Loucy (cell line): ENCODE measurements at regions not wholly inside any gene's neighbourhood (a gene's known extent, or its start where the extent isn't known, plus 50 kb on each side); places are given as distances from the start of the nearest gene placed in this dataset.

ENCODE experiments used
- EZH2phosphoT487 ChIP-seq: fragments of 200-600 bp; IDR thresholded peaks from 2 replicates; pipeline ENCODE4 v1.6.1; 2018; ENCODE audit warnings: antibody characterized with exemption, mild to moderate bottlenecking, moderate library complexity, borderline replicate concordance
- TF ChIP-seq, protein P1 (sequence below): fragments of 200-600 bp; sonication (generic); conservative IDR thresholded peaks from 2 replicates; pipeline ENCODE4 v1.5.1; 2014; ENCODE audit warnings: mild to moderate bottlenecking, antibody characterized with exemption, low read length

DNA sequence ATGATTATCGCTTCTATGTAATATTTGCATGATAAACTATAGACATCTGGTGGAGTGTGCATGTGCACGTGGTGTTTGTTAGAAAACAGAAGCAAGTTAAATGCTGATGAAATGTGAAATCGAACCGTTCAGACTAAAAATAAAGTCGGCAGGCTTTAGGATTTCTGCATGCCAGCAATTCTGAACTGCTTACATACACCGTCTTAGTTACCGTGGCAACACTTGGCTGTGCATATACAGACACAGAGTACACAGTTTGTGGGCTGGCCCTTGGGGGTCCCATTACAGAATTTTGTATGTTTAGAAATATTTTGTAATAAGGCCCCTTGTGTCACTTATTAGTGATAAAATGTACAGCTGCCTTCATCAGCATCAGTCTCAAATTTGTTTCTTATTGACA is 605.5 kb downstream of the RBFOX1 start:
- TF ChIP-seq, protein P1, sequence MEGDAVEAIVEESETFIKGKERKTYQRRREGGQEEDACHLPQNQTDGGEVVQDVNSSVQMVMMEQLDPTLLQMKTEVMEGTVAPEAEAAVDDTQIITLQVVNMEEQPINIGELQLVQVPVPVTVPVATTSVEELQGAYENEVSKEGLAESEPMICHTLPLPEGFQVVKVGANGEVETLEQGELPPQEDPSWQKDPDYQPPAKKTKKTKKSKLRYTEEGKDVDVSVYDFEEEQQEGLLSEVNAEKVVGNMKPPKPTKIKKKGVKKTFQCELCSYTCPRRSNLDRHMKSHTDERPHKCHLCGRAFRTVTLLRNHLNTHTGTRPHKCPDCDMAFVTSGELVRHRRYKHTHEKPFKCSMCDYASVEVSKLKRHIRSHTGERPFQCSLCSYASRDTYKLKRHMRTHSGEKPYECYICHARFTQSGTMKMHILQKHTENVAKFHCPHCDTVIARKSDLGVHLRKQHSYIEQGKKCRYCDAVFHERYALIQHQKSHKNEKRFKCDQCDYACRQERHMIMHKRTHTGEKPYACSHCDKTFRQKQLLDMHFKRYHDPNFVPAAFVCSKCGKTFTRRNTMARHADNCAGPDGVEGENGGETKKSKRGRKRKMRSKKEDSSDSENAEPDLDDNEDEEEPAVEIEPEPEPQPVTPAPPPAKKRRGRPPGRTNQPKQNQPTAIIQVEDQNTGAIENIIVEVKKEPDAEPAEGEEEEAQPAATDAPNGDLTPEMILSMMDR: no peak
- TF ChIP-seq EZH2phosphoT487: no peak
